AG09319 (cell line): ENCODE measurements at regions not wholly inside any gene's neighbourhood (a gene's known extent, or its start where the extent isn't known, plus 50 kb on each side); places are given as distances from the start of the nearest gene placed in this dataset.

Experiments
- DNase-seq: peaks from one replicate; pipeline ENCODE4 v3.0.0-alpha.2; 2010; ENCODE audit warnings: low read depth; ENCODE audit errors: extremely low read depth
- TF ChIP-seq, protein P1 (sequence below): IDR thresholded peaks from 2 replicates; pipeline ENCODE4 v1.5.1; 2011; ENCODE audit warnings: low read depth, mild to moderate bottlenecking, inconsistent platforms, low read length, moderate library complexity

DNA sequence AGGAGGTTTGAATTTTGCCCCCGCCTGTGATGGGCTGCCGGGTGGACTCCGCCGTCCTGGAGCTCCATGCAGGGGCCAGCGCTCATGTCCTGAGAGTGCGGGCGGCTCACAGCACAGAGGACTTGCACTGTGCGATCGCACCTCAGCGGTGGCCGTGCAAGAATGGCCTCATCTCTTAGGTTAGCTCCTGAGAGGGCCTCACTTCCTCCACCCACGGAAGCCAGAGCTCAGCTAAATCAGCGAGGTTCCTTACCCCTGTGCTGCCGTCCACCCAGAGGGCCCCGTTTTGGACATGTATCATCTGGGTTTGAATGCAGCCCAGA lies 72.0 kb upstream of the PCSK6 start:
- no peak for DNase-seq
- TF ChIP-seq, protein P1, sequence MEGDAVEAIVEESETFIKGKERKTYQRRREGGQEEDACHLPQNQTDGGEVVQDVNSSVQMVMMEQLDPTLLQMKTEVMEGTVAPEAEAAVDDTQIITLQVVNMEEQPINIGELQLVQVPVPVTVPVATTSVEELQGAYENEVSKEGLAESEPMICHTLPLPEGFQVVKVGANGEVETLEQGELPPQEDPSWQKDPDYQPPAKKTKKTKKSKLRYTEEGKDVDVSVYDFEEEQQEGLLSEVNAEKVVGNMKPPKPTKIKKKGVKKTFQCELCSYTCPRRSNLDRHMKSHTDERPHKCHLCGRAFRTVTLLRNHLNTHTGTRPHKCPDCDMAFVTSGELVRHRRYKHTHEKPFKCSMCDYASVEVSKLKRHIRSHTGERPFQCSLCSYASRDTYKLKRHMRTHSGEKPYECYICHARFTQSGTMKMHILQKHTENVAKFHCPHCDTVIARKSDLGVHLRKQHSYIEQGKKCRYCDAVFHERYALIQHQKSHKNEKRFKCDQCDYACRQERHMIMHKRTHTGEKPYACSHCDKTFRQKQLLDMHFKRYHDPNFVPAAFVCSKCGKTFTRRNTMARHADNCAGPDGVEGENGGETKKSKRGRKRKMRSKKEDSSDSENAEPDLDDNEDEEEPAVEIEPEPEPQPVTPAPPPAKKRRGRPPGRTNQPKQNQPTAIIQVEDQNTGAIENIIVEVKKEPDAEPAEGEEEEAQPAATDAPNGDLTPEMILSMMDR: no peak

DNA sequence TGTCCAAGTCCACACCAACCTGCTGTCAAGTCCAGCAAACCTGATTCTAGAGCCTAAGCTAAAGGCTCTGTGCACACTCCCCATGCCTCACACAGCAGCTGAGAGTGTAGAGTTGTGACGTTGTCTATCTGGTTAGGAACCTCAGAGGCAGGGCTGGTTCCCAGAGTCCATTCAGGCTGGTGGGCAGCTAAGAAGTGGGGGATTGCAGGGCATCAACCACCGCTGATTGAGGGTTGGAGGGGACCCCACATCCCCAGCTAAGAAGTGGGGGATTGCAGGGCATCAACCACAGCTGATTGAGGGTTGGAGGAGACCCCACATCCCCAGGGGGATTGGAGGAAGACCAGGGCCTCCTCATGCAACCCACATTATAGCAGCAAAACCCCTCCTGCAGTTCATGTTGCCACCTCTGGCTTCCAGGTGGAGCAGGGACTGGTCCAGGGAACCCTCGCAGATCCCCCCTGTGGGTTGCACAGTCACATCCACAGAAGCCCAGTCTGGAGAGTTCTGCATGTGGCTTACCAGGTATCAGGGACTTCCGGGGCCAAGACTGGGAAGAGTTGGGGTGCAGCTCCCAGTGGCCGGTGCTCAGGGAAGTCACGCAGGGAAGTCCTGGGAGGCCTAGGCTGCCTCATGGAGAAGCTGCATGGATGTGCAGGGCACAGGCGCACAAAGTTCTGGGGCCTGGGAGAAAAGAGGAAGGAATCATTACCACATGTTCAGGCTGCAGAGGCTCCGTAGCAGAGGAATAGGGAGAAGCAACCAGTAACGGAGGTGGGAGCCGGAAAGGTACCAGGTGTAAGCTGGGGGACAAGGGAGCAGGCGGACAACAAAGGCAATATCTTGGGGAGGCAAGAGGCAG lies 71.4 kb upstream of the PCSK6 start:
- TF ChIP-seq, protein P1: no peak
- DNase-seq: no peak

DNA sequence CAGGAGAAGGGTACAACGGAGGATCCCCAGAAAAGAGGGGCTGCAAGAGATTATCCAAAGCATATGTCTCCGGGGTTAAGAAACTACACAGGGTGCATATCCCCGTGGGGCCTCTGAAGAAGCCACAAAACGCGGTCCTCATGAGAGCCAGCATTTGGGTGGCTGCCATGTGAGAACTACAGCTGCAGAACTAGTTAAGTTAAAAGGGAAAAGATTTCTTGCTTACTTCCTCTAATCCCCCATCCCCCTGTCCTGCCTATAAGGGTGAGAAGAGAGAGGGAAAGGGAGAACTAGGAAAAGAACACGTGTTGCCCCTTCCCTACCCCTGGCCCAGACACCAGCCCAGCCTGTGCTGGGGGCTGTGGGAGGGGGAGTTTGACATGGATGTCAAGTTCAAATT lies 70.4 kb upstream of the PCSK6 start:
- TF ChIP-seq, protein P1: no peak
- DNase-seq: no peak

DNA sequence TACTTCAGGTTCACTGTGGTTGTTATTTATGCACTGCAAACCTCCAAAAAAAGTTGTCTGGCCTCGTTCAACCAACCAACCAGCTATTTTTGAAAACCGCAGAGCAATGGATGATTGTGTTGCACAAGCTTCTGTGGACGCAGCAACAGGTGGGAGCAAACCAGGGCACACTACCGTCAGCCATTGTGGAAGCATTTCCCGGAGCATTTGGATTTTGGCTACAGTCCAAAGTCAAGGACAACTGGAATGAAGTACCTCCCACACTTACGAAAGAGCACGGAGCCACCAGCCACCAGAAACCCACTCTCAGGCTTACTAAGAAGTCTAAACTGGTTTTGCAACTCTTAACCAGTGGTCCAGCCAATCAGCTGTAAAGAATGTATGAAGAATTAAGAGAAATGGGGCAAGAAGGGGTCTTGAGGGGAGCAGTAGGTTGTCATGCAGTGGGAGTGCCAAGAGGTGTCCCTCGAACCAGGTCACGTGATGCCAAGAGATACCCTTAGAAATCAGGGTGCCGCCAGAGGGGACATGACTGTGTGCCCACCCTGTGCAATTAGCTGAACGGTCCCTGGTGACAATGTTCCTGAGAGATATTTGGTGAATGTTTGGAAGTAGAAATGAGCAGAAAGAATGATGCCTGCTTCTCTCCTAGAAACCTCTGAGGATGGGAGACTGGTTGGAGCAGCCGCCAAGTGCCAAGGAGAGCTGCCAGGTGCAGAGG lies 68.9 kb upstream of the PCSK6 start:
- TF ChIP-seq, protein P1: no peak
- no peak for DNase-seq

DNA sequence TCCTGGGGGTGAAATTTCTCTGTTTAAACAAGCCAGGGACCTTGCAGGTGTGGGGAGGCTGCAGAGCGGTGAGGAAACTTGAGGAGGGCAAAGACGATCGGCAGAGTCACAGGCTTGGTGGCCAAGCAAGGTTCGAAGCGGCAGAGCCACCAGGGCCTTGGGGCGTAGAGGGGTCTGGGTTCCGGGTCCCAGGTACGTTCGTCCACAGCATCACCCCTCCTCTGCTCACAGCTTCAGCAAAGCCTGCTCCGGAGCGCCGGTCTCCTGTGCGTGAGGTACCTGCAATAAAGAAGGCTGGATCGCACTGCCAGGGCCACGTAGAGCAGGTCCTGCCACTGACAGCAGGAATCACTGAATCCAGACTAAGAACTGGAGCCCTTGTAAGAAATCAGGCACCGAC lies 66.8 kb upstream of the PCSK6 start:
- DNase-seq: no peak
- TF ChIP-seq, protein P1: no peak

DNA sequence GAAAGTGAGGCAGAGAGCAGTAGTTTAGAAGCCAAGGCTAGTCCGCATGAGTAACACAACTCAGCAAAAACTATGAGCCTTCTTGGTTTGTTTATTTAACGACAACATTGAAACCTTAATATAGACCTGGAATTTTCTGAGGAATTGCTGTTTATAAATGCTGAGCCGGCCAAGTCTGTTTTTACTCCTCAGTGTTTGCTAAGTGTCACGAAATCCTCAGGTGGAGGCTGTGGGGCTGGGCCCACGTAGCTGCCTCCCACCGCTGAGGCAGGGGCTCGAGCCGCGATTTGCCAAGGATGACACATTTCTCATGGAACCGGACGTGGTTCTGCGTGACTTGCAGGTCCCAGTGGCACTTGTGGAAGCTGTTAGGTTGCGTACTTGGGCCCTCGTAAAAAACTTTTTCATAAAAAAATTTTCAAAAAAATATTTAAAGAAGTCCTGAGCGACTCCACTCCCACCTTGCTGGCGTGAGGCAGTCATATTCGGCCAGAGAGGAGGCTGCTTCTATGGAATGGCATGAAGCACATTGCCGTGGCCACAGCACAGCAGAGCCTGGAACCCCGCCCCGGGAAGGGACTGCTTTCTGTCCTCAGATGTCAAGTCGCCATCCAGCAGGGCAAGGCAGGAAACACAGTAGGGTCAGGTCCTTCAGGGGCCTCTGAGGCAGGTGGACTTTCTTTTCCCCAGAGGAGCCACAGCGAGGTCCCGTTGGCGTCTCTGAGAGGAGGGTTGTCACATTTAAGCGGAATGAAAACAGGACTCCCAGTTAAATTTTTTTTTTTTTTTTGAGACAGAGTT lies 64.8 kb upstream of the PCSK6 start:
- no peak for DNase-seq
- TF ChIP-seq, protein P1: no peak
